ENCODE measurements at regions not wholly inside any gene's neighbourhood (a gene's known extent, or its start where the extent isn't known, plus 50 kb on each side); places are given as distances from the start of the nearest gene placed in this dataset.

DNA sequence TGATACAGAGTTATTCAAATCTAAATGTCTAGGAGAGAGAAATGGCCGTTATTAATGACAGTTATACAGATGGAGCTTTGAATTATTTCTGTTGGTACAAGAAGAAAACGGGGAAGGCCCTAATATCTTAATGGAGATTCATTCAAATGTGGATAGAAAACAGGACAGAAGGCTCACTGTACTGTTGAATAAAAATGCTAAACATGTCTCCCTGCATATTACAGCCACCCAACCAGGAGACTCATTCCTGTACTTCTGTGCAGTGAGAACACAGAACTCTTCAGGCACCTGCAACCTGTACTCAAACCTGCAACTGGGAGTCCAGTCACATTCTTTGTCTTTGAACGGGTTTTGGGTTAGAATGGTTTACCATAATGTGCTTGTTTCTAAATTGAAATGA is 403.2 kb downstream of the DAD1 start:
- Histone ChIP-seq H3K36me3 (replicated peaks in 1 of 2; ENCODE audit: control extremely low read depth in 1 of 2, control insufficient read depth in 1 of 2, extremely low read depth in 1 of 2, insufficient read depth in 2 of 2, low read length in 1 of 2) (no peaks in the 10 kb centered on the region), H3K27me3 (replicated peaks in 1 of 4; ENCODE audit: control extremely low read depth in 1 of 4, control insufficient read depth in 3 of 4, insufficient read depth in 4 of 4, low read length in 3 of 4) (peaks cover 0 to 15% (median 5%) of the 10 kb centered on the region in 4 experiments), H3K9me3 (ENCODE audit: control extremely low read depth in 1 of 3, control insufficient read depth in 2 of 3, insufficient read depth in 1 of 3, low read length in 2 of 3) (no peaks in the 10 kb centered on the region), H3K4me2 (replicated peaks; ENCODE audit: low read depth, low read length, poor library complexity, severe bottlenecking) (no peak overlapping the region), H3K9ac (ENCODE audit: low read length) (no peak overlapping the region), H3K4me1 (ENCODE audit: control insufficient read depth in 2 of 2, insufficient read depth in 2 of 2, low read length in 2 of 2) (no peaks in the 10 kb centered on the region), H4K20me1 (ENCODE audit: control insufficient read depth, insufficient read depth, low read length, poor library complexity, severe bottlenecking) (no peaks in the 10 kb centered on the region), H2AFZ (ENCODE audit: insufficient read depth, low read depth, low read length, poor library complexity, severe bottlenecking) (no peak overlapping the region), H3K27ac (ENCODE audit: low read length in 2 of 2) (no peak overlapping the region), H3K4me3 (ENCODE audit: control extremely low read depth in 1 of 5, extremely low read depth in 1 of 5, insufficient read depth in 1 of 5, low read depth in 2 of 5, low read length in 4 of 5) (no peak overlapping the region), H3K79me2 (ENCODE audit: control insufficient read depth, insufficient read depth, low read length) (no peaks in the 10 kb centered on the region)
- DNase-seq (no peak), ATAC-seq (ENCODE audit: low read depth) (no peak)
- 83% methylated on average over 1 of the region's 3 CpGs for WGBS (ENCODE audit: insufficient coverage)
- peaks cover 49% of the 10 kb centered on the region for H3K27me3 Mint-ChIP-seq
- no peaks in the 10 kb centered on the region for H3K4me1 Mint-ChIP-seq
- CTCF ChIA-PET, result interaction anchor here (1.1 kb wide), 1 partner anchor 15 kb away, joined by 3 read pairs; no protein-coding TSS in a partner anchor
- no peak overlapping the region for H3K4me3 Mint-ChIP-seq
- POLR2A ChIA-PET, result no interaction called here
- TF ChIP-seq, protein P1, sequence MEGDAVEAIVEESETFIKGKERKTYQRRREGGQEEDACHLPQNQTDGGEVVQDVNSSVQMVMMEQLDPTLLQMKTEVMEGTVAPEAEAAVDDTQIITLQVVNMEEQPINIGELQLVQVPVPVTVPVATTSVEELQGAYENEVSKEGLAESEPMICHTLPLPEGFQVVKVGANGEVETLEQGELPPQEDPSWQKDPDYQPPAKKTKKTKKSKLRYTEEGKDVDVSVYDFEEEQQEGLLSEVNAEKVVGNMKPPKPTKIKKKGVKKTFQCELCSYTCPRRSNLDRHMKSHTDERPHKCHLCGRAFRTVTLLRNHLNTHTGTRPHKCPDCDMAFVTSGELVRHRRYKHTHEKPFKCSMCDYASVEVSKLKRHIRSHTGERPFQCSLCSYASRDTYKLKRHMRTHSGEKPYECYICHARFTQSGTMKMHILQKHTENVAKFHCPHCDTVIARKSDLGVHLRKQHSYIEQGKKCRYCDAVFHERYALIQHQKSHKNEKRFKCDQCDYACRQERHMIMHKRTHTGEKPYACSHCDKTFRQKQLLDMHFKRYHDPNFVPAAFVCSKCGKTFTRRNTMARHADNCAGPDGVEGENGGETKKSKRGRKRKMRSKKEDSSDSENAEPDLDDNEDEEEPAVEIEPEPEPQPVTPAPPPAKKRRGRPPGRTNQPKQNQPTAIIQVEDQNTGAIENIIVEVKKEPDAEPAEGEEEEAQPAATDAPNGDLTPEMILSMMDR (IDR thresholded peaks at IDR 0.05), result no peak
- TF ChIP-seq EZH2 (IDR thresholded peaks at IDR 0.05; ENCODE audit: borderline replicate concordance, insufficient read depth, low read depth, low read length, poor library complexity, severe bottlenecking), result no peak
- H3K9me3 Mint-ChIP-seq (ENCODE audit: insufficient read depth), result no peaks in the 10 kb centered on the region
- intact Hi-C loops (cut with micrococcal nuclease), result no loop called here
- H3K27ac Mint-ChIP-seq, result no peak overlapping the region

DNA sequence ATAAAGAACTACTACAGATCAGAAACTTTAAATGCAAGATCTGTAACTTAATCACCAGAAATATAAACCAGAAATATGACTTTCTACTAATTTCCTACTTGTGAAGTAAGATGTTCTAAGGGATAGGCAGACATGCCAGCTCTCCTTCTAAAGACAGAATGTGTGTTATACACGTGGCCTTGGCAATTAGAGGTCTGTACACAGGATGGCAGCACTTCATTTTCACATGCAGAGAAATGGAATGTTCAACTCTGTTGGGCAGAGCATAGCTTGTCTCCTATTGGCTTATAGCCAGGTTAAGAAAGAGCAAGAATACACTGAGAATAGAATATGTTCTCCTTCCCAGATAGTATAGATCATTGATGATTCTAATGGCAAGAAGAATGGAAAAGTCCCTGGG is 403.8 kb downstream of the DAD1 start:
- Histone ChIP-seq H3K27ac (ENCODE audit: low read length in 2 of 2) (no peak overlapping the region), H3K9me3 (ENCODE audit: control extremely low read depth in 1 of 3, control insufficient read depth in 2 of 3, insufficient read depth in 1 of 3, low read length in 2 of 3) (no peaks in the 10 kb centered on the region), H3K4me3 (ENCODE audit: control extremely low read depth in 1 of 5, extremely low read depth in 1 of 5, insufficient read depth in 1 of 5, low read depth in 2 of 5, low read length in 4 of 5) (no peak overlapping the region), H3K4me1 (ENCODE audit: control insufficient read depth in 2 of 2, insufficient read depth in 2 of 2, low read length in 2 of 2) (no peaks in the 10 kb centered on the region), H3K27me3 (replicated peaks in 1 of 4; ENCODE audit: control extremely low read depth in 1 of 4, control insufficient read depth in 3 of 4, insufficient read depth in 4 of 4, low read length in 3 of 4) (peaks cover 0 to 17% (median 9%) of the 10 kb centered on the region in 4 experiments), H3K36me3 (replicated peaks in 1 of 2; ENCODE audit: control extremely low read depth in 1 of 2, control insufficient read depth in 1 of 2, extremely low read depth in 1 of 2, insufficient read depth in 2 of 2, low read length in 1 of 2) (no peaks in the 10 kb centered on the region), H3K4me2 (replicated peaks; ENCODE audit: low read depth, low read length, poor library complexity, severe bottlenecking) (no peak overlapping the region), H3K79me2 (ENCODE audit: control insufficient read depth, insufficient read depth, low read length) (no peaks in the 10 kb centered on the region), H3K9ac (ENCODE audit: low read length) (no peak overlapping the region), H2AFZ (ENCODE audit: insufficient read depth, low read depth, low read length, poor library complexity, severe bottlenecking) (no peak overlapping the region), H4K20me1 (ENCODE audit: control insufficient read depth, insufficient read depth, low read length, poor library complexity, severe bottlenecking) (no peaks in the 10 kb centered on the region)
- CTCF ChIA-PET, result interaction anchor here (1.1 kb wide), 1 partner anchor 16 kb away, joined by 3 read pairs; no protein-coding TSS in a partner anchor
- Mint-ChIP-seq H3K4me1 (no peaks in the 10 kb centered on the region), H3K27ac (no peak overlapping the region), H3K27me3 (peaks cover 50% of the 10 kb centered on the region), H3K4me3 (no peak overlapping the region), H3K9me3 (ENCODE audit: insufficient read depth) (no peaks in the 10 kb centered on the region)
- WGBS (ENCODE audit: insufficient coverage), result 40% methylated on average over 1 of the region's 1 CpG
- intact Hi-C loops (cut with micrococcal nuclease), result no loop called here
- DNase-seq (no peak), ATAC-seq (ENCODE audit: low read depth) (no peak)
- TF ChIP-seq, protein P1 (IDR thresholded peaks at IDR 0.05), result no peak
- TF ChIP-seq EZH2 (IDR thresholded peaks at IDR 0.05; ENCODE audit: borderline replicate concordance, insufficient read depth, low read depth, low read length, poor library complexity, severe bottlenecking), result no peak
- POLR2A ChIA-PET, result no interaction called here
